Mesendoderm (in vitro differentiated cells): ENCODE measurements at regions not wholly inside any gene's neighbourhood (a gene's known extent, or its start where the extent isn't known, plus 50 kb on each side); places are given as distances from the start of the nearest gene placed in this dataset.

ENCODE experiments used
- DNase-seq: peaks from one replicate; pipeline ENCODE4 v3.0.0; 2013
- H2AK5ac ChIP-seq: 2 replicates; pipeline ENCODE4 v1.6.1; 2013; ENCODE audit warnings: low read length, inconsistent platforms
- H2BK120ac ChIP-seq: 2 replicates; pipeline ENCODE4 v1.6.1; 2013; ENCODE audit warnings: low read depth, mild to moderate bottlenecking, low read length, moderate library complexity, mixed read lengths
- H2BK15ac ChIP-seq: replicated peaks from 2 replicates; pipeline ENCODE4 v1.6.1; 2013; ENCODE audit warnings: low read depth, mild to moderate bottlenecking, moderate library complexity
- H2BK5ac ChIP-seq: 2 replicates; pipeline ENCODE4 v1.6.1; 2013; ENCODE audit warnings: low read length, inconsistent platforms
- H3K18ac ChIP-seq: 2 replicates; pipeline ENCODE4 v1.6.1; 2013; ENCODE audit warnings: mild to moderate bottlenecking, low read length, mixed read lengths
- H3K23ac ChIP-seq: one replicate; pipeline ENCODE4 v1.6.1; 2013; ENCODE audit warnings: low read length
- H3K27ac ChIP-seq: 2 replicates; pipeline ENCODE4 v1.5.1; 2013; ENCODE audit warnings: low read depth, mild to moderate bottlenecking, inconsistent platforms, low read length, moderate library complexity
- H3K27me3 ChIP-seq: 2 replicates; pipeline ENCODE4 v1.6.1; 2013; ENCODE audit warnings: low read length, control low read depth, mild to moderate bottlenecking, inconsistent platforms; ENCODE audit not compliant: insufficient read depth, poor library complexity
- H3K36me3 ChIP-seq: 2 replicates; pipeline ENCODE4 v1.6.1; 2013; ENCODE audit warnings: low read length, inconsistent platforms; ENCODE audit not compliant: control insufficient read depth, insufficient read depth
- H3K4ac ChIP-seq: one replicate; pipeline ENCODE4 v1.6.1; 2013; ENCODE audit warnings: low read depth, mild to moderate bottlenecking, low read length, moderate library complexity
- H3K4me1 ChIP-seq: 2 replicates; pipeline ENCODE4 v1.6.1; 2013; ENCODE audit warnings: low read depth, low read length, inconsistent platforms; ENCODE audit not compliant: control insufficient read depth
- H3K4me2 ChIP-seq: 2 replicates; pipeline ENCODE4 v1.6.1; 2013; ENCODE audit warnings: low read length
- H3K4me3 ChIP-seq: 2 replicates; pipeline ENCODE4 v1.5.1; 2013; ENCODE audit warnings: mild to moderate bottlenecking, low read length
- H3K56ac ChIP-seq: one replicate; pipeline ENCODE4 v1.6.1; 2013; ENCODE audit warnings: low read length
- H3K79me1 ChIP-seq: 2 replicates; pipeline ENCODE4 v1.6.1; 2013; ENCODE audit warnings: low read length, inconsistent platforms
- H3K79me2 ChIP-seq: 2 replicates; pipeline ENCODE4 v1.6.1; 2013; ENCODE audit warnings: mild to moderate bottlenecking, low read length; ENCODE audit not compliant: control insufficient read depth, insufficient read depth
- H3K9ac ChIP-seq: 2 replicates; pipeline ENCODE4 v1.6.1; 2013; ENCODE audit warnings: low read length, inconsistent platforms
- H4K5ac ChIP-seq: one replicate; pipeline ENCODE4 v1.6.1; 2013; ENCODE audit warnings: low read length
- H4K8ac ChIP-seq: one replicate; pipeline ENCODE4 v1.6.1; 2013; ENCODE audit warnings: low read depth, mild to moderate bottlenecking, control low read depth, low read length, moderate library complexity
- WGBS: extraction: QIAGEN DNeasy Blood & Tissue Kit; methylation state at CpG from one replicate; pipeline ENCODE4 v1.1.7; 2013; ENCODE audit warnings: low lambda C conversion rate, missing lambda C conversion rate; ENCODE audit not compliant: insufficient coverage; ENCODE audit errors: extremely low coverage; 5-methylcytosine and 5-hydroxymethylcytosine counted together

DNA sequence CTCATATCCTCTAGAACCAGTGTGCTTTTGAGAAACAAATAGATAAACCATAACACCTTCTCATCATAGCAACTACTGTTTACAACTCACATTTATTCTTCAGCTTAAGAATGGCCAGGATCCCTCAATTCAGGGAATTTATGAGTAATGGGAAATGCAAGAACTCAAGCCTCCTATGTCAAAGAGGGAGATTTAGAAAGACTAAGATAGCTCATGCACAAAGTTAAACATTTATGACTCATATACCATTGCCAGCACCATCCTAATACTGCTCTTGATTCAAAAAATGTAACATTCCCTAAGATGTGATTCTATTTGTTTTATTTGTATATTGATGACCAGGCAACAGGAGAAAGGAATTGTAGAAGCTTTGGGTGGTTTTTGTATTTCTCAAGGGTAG, 172.8 kb downstream of the CYP26B1 start:
- Histone ChIP-seq H3K79me2 (no peaks in the 10 kb centered on the region), H2BK5ac (no peak overlapping the region), H3K18ac (no peak overlapping the region), H2BK15ac (no peak overlapping the region), H3K4me2 (no peak overlapping the region), H2AK5ac (no peak overlapping the region), H3K27ac (no peak overlapping the region), H3K56ac (no peak overlapping the region), H3K79me1 (no peaks in the 10 kb centered on the region), H3K27me3 (no peaks in the 10 kb centered on the region), H4K8ac (no peak overlapping the region), H3K4ac (no peak overlapping the region), H4K5ac (no peak overlapping the region), H3K23ac (no peak overlapping the region), H2BK120ac (no peak overlapping the region), H3K4me3 (no peak overlapping the region), H3K4me1 (no peaks in the 10 kb centered on the region), H3K9ac (no peak overlapping the region), H3K36me3 (no peaks in the 10 kb centered on the region)
- DNase-seq, result no peak

DNA sequence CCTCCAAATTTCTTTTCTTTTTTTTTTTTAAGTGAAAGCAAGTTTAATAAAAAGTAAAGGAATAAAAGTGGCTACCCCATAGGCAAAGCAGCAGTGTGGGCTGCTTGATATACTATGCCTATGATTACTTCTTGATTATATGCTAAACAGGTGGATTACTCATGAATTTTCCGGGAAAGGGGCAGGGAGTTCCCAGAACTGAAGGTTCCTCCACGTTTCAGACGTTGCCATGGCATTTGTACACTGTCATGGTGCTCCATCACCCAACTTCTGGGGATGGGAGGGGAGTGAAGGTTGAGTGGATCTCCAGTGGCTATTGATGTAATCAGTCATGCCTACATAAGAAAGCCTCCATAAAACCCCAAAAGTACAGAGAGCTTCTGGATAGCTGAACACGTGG, 176.2 kb downstream of the CYP26B1 start:
- no peak overlapping the region for H3K23ac ChIP-seq
- no peak overlapping the region for H2BK120ac ChIP-seq
- no peaks in the 10 kb centered on the region for H3K79me1 ChIP-seq
- H2BK15ac ChIP-seq, result no peak overlapping the region
- no peak overlapping the region for H3K4ac ChIP-seq
- H3K27me3 ChIP-seq, result no peaks in the 10 kb centered on the region
- H3K4me1 ChIP-seq, result no peaks in the 10 kb centered on the region
- DNase-seq, result no peak
- H4K5ac ChIP-seq, result no peak overlapping the region
- H3K9ac ChIP-seq, result no peak overlapping the region
- no peak overlapping the region for H3K18ac ChIP-seq
- H3K27ac ChIP-seq, result no peak overlapping the region
- H3K36me3 ChIP-seq, result no peaks in the 10 kb centered on the region
- no peak overlapping the region for H3K4me2 ChIP-seq
- H4K8ac ChIP-seq, result no peak overlapping the region
- H2AK5ac ChIP-seq, result no peak overlapping the region
- H3K79me2 ChIP-seq, result no peaks in the 10 kb centered on the region
- no peak overlapping the region for H2BK5ac ChIP-seq
- WGBS, result no CpG with 5 or more reads among the region's 4 CpGs
- no peak overlapping the region for H3K56ac ChIP-seq
- H3K4me3 ChIP-seq, result no peak overlapping the region

DNA sequence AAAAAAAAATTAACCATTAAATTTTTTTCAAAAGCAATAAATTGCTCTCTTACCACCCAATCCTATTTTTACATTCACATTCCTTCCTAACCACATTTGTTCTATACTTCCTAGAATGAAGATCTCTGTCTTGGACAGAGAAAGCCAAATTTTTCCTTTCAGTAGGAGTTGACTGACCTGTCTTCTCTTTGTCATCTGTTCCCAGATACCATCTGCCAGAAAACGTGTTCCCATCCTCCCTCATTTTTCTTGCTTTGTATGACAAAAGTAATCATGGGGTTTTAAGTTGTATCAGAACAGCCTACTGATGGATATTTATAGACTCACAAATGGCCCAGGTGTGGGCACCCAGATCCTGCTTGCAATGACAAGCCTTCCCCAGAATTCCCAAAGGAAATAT, 182.1 kb downstream of the CYP26B1 start:
- Histone ChIP-seq H2BK15ac (no peak overlapping the region), H2BK120ac (no peak overlapping the region), H4K8ac (no peak overlapping the region), H3K18ac (no peak overlapping the region), H2AK5ac (no peak overlapping the region), H3K4me3 (no peak overlapping the region), H4K5ac (no peak overlapping the region), H3K4me2 (no peak overlapping the region), H2BK5ac (no peak overlapping the region), H3K79me1 (no peaks in the 10 kb centered on the region), H3K27ac (no peak overlapping the region), H3K4me1 (no peaks in the 10 kb centered on the region), H3K4ac (no peak overlapping the region), H3K79me2 (no peaks in the 10 kb centered on the region), H3K56ac (no peak overlapping the region), H3K23ac (no peak overlapping the region), H3K9ac (no peak overlapping the region), H3K27me3 (no peaks in the 10 kb centered on the region), H3K36me3 (no peaks in the 10 kb centered on the region)
- no peak for DNase-seq
- WGBS, result no CpG with 5 or more reads among the region's 1 CpG

DNA sequence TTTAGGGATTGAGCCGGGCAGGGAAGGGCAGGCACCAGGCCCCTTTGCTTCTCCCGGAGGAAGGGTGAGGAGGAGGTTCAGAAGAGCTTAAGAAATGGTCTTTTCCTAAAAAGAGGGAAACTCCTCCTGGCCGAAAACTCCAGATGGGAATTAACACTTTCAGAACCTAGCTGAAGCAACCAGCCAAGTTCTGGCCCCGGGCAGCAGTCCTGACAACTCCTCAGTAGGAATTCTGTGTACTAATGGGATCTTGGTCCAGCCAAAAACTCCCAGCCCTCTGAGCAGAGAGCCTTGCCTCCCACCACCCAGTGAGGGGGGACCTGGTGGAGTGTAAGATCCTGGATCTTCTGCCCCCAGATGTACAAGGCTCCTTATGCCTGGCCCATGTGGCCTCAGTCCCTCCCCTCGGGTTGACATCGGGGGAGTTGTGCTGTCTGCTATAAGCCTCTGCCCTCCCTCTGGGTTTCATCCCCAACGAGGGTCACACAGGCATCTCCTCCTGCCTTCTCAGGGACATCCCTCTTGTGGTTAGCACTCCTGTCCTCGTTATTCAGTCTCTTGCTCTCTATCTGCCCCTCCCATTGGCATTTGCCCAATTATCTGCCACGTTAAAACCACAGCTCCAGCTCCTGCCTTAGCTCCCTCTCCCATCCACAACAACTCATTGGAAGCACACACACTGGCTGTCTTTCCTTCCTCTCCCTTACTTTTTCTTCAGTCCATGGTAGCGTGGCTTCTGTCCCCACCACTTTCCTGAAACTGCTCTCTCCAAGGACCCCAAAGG, 184.6 kb downstream of the CYP26B1 start:
- Histone ChIP-seq H3K18ac (no peak overlapping the region), H3K4me2 (no peak overlapping the region), H3K4me1 (no peaks in the 10 kb centered on the region), H3K4ac (no peak overlapping the region), H3K36me3 (no peaks in the 10 kb centered on the region), H2AK5ac (no peak overlapping the region), H3K79me2 (no peaks in the 10 kb centered on the region), H2BK15ac (no peak overlapping the region), H2BK5ac (no peak overlapping the region), H3K9ac (no peak overlapping the region), H3K4me3 (no peak overlapping the region), H4K5ac (no peak overlapping the region), H4K8ac (no peak overlapping the region), H3K27ac (no peak overlapping the region), H3K79me1 (no peaks in the 10 kb centered on the region), H3K23ac (no peak overlapping the region), H3K27me3 (no peaks in the 10 kb centered on the region), H3K56ac (no peak overlapping the region), H2BK120ac (no peak overlapping the region)
- no CpG with 5 or more reads among the region's 10 CpGs for WGBS
- DNase-seq, result no peak

DNA sequence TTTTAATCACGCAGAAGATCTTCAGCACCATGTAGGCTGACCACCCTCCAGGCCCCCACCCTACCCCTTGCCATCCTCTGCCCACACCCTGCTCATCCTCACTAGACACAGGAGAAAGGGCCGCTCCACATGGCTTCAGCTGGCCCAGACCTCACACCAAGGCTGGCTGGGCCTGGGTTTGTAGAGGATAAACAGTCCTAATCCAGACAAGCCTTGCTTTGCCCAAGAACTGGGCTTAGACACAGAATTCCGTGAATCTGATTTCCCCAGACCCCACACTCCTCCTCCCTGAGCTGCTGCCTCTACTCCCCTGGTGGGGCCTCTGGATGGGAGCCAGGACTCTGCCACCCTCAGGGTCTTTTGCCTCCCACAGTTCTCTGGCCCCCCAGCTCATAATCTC, 185.3 kb downstream of the CYP26B1 start:
- Histone ChIP-seq H3K23ac (no peak overlapping the region), H3K27ac (no peak overlapping the region), H4K5ac (no peak overlapping the region), H3K56ac (no peak overlapping the region), H3K4me3 (no peak overlapping the region), H3K4ac (no peak overlapping the region), H3K18ac (no peak overlapping the region), H3K79me2 (no peaks in the 10 kb centered on the region), H3K27me3 (no peaks in the 10 kb centered on the region), H4K8ac (no peak overlapping the region), H3K36me3 (no peaks in the 10 kb centered on the region), H3K79me1 (no peaks in the 10 kb centered on the region), H2BK15ac (no peak overlapping the region), H3K4me1 (no peaks in the 10 kb centered on the region), H2BK120ac (no peak overlapping the region), H2BK5ac (no peak overlapping the region), H2AK5ac (no peak overlapping the region), H3K4me2 (no peak overlapping the region), H3K9ac (no peak overlapping the region)
- no CpG with 5 or more reads among the region's 3 CpGs for WGBS
- no peak for DNase-seq
